Hepatocyte (in vitro differentiated cells): ENCODE measurements at regions not wholly inside any gene's neighbourhood (a gene's known extent, or its start where the extent isn't known, plus 50 kb on each side); places are given as distances from the start of the nearest gene placed in this dataset.

ENCODE experiments used
- DNase-seq: peaks from one replicate; pipeline ENCODE4 v3.0.0-alpha.2; 2016; ENCODE audit warnings: low spot score
- H2AFZ ChIP-seq: fragments of 200-600 bp; sonication (generic); 2 replicates; pipeline ENCODE4 v1.6.0; 2016; ENCODE audit warnings: antibody characterized with exemption, mild to moderate bottlenecking
- H3K27ac ChIP-seq: fragments of 200-600 bp; sonication (generic); 2 replicates; pipeline ENCODE4 v1.5.1; 2016; ENCODE audit warnings: mild to moderate bottlenecking
- H3K27me3 ChIP-seq: fragments of 200-600 bp; sonication (generic); 2 replicates; pipeline ENCODE4 v1.6.1; 2016
- H3K36me3 ChIP-seq: fragments of 200-600 bp; sonication (generic); replicated peaks from 2 replicates; pipeline ENCODE4 v1.5.1; 2016; ENCODE audit warnings: low read depth; ENCODE audit not compliant: insufficient read depth
- H3K4me1 ChIP-seq: fragments of 200-600 bp; sonication (generic); 2 replicates; pipeline ENCODE4 v1.5.1; 2016; ENCODE audit warnings: mild to moderate bottlenecking, moderate library complexity; ENCODE audit not compliant: insufficient read depth
- H3K4me2 ChIP-seq: fragments of 200-600 bp; sonication (generic); 2 replicates; pipeline ENCODE4 v1.6.0; 2016
- H3K4me3 ChIP-seq: fragments of 200-600 bp; sonication (generic); 2 replicates; pipeline ENCODE4 v1.5.1; 2016; ENCODE audit warnings: mild to moderate bottlenecking
- H3K79me2 ChIP-seq: fragments of 200-600 bp; sonication (generic); 2 replicates; pipeline ENCODE4 v1.6.0; 2017; ENCODE audit warnings: mild to moderate bottlenecking
- H3K9me2 ChIP-seq: fragments of 200-600 bp; sonication (generic); replicated peaks from 2 replicates; pipeline ENCODE4 v1.6.0; 2017; ENCODE audit warnings: mild to moderate bottlenecking; ENCODE audit not compliant: insufficient read depth
- H3K9me3 ChIP-seq: fragments of 200-600 bp; sonication (generic); 2 replicates; pipeline ENCODE4 v1.5.1; 2016; ENCODE audit warnings: low read depth, mild to moderate bottlenecking
- H4K20me1 ChIP-seq: fragments of 200-600 bp; sonication (generic); 2 replicates; pipeline ENCODE4 v1.6.0; 2016; ENCODE audit warnings: mild to moderate bottlenecking; ENCODE audit not compliant: insufficient read depth, poor library complexity, severe bottlenecking
- CTCF ChIP-seq: fragments of 200-600 bp; sonication (generic); IDR thresholded peaks from 2 replicates; pipeline ENCODE4 v1.5.1; 2016; ENCODE audit warnings: antibody characterized with exemption, mild to moderate bottlenecking; ENCODE audit not compliant: poor library complexity
- EZH2 ChIP-seq: fragments of 200-600 bp; sonication (generic); IDR thresholded peaks from 2 replicates; pipeline ENCODE4 v1.6.1; 2016; ENCODE audit warnings: antibody characterized with exemption, mild to moderate bottlenecking, borderline replicate concordance
- EZH2phosphoT487 ChIP-seq: fragments of 200-600 bp; sonication (generic); IDR thresholded peaks from one replicate; pipeline ENCODE4 v1.6.1; 2018; ENCODE audit warnings: antibody characterized with exemption, mild to moderate bottlenecking, low read depth, moderate library complexity; ENCODE audit not compliant: unreplicated experiment, severe bottlenecking
- WGBS: methylation state at CpG from one replicate; pipeline ENCODE4 v1.1.6; 2016; ENCODE audit warnings: low lambda C conversion rate; ENCODE audit errors: missing lambda C conversion rate; 5-methylcytosine and 5-hydroxymethylcytosine counted together

- no peak for DNase-seq
- Histone ChIP-seq H3K9me3 (no peaks in the 10 kb centered on the region), H3K36me3 (no peaks in the 10 kb centered on the region), H3K4me1 (no peaks in the 10 kb centered on the region), H3K27me3 (no peaks in the 10 kb centered on the region), H2AFZ (no peak overlapping the region), H3K27ac (no peak overlapping the region), H3K79me2 (no peaks in the 10 kb centered on the region), H4K20me1 (no peaks in the 10 kb centered on the region), H3K4me2 (no peak overlapping the region), H3K4me3 (no peak overlapping the region), H3K9me2 (no peaks in the 10 kb centered on the region)
- no peak for TF ChIP-seq EZH2
- TF ChIP-seq CTCF = no peak
- no peak for TF ChIP-seq EZH2phosphoT487
- WGBS = 89% methylated on average over 17 of the region's 17 CpGs
Measured at GRCh38 chr18:78679613-78680260, 299.9 kb upstream of the SALL3 start.

GRCh38 chr18:78681396-78681795, 298.2 kb upstream of the SALL3 start:
- Histone ChIP-seq H3K4me3 (no peak overlapping the region), H3K9me3 (no peaks in the 10 kb centered on the region), H2AFZ (no peak overlapping the region), H3K4me1 (no peaks in the 10 kb centered on the region), H3K79me2 (no peaks in the 10 kb centered on the region), H3K27ac (no peak overlapping the region), H3K4me2 (no peak overlapping the region), H3K27me3 (no peaks in the 10 kb centered on the region), H3K9me2 (no peaks in the 10 kb centered on the region), H4K20me1 (no peaks in the 10 kb centered on the region), H3K36me3 (no peaks in the 10 kb centered on the region)
- 87% methylated on average over 12 of the region's 12 CpGs for WGBS
- DNase-seq = no peak
- TF ChIP-seq EZH2phosphoT487 (no peak), EZH2 (no peak), CTCF (no peak)

- Histone ChIP-seq H2AFZ (no peak overlapping the region), H3K4me3 (no peak overlapping the region), H3K9me2 (no peaks in the 10 kb centered on the region), H3K27me3 (no peaks in the 10 kb centered on the region), H3K36me3 (no peaks in the 10 kb centered on the region), H3K9me3 (no peaks in the 10 kb centered on the region), H3K4me1 (no peaks in the 10 kb centered on the region), H3K79me2 (no peaks in the 10 kb centered on the region), H3K27ac (no peak overlapping the region), H4K20me1 (no peaks in the 10 kb centered on the region), H3K4me2 (no peak overlapping the region)
- TF ChIP-seq CTCF = no peak
- no peak for TF ChIP-seq EZH2phosphoT487
- no peak for TF ChIP-seq EZH2
- 93% methylated on average over 12 of the region's 12 CpGs for WGBS
- no peak for DNase-seq
Measured at GRCh38 chr18:78681934-78682333, 297.7 kb upstream of the SALL3 start.

GRCh38 chr18:78682716-78683115, 296.9 kb upstream of the SALL3 start:
- H3K27ac ChIP-seq = no peak overlapping the region
- no peaks in the 10 kb centered on the region for H3K36me3 ChIP-seq
- DNase-seq = no peak
- H3K4me2 ChIP-seq = no peak overlapping the region
- H4K20me1 ChIP-seq = no peaks in the 10 kb centered on the region
- H2AFZ ChIP-seq = no peak overlapping the region
- WGBS = 81% methylated on average over 13 of the region's 13 CpGs
- no peaks in the 10 kb centered on the region for H3K27me3 ChIP-seq
- TF ChIP-seq EZH2phosphoT487 (no peak), EZH2 (no peak), CTCF (no peak)
- H3K4me1 ChIP-seq = no peaks in the 10 kb centered on the region
- H3K4me3 ChIP-seq = no peak overlapping the region
- no peaks in the 10 kb centered on the region for H3K9me2 ChIP-seq
- no peaks in the 10 kb centered on the region for H3K79me2 ChIP-seq
- H3K9me3 ChIP-seq = no peaks in the 10 kb centered on the region
